T follicular helper cell (primary cell): ENCODE measurements at regions not wholly inside any gene's neighbourhood (a gene's known extent, or its start where the extent isn't known, plus 50 kb on each side); places are given as distances from the start of the nearest gene placed in this dataset.
"Not testable (repeated sequence)": the region's sequence is repeated elsewhere in the genome, so short reads cannot be mapped to it uniquely, and the experiment has no call there.

Experiments used
- DNase-seq: peaks from one replicate; pipeline ENCODE4 v3.0.0-alpha.2; 2020; ENCODE audit warnings: low read depth

- DNase-seq: not testable (repeated sequence)
These were observed 100.5 kb upstream of the PZP start for GRCh38 chr12:9308745-9309144.

GRCh38 chr12:9308163-9308562 is 100.0 kb upstream of the PZP start:
- DNase-seq: not testable (repeated sequence)

- DNase-seq: not testable (repeated sequence)
These were observed 99.1 kb upstream of the PZP start for GRCh38 chr12:9307255-9307654.

- not testable (repeated sequence) for DNase-seq
These were observed 97.8 kb upstream of the PZP start for GRCh38 chr12:9306004-9306403.

- DNase-seq: not testable (repeated sequence)
These were observed 96.3 kb upstream of the PZP start for GRCh38 chr12:9304540-9304939.

- DNase-seq: not testable (repeated sequence)
These were observed 87.7 kb upstream of the PZP start for GRCh38 chr12:9295872-9296271.

- not testable (repeated sequence) for DNase-seq
These were observed 86.0 kb upstream of the PZP start for GRCh38 chr12:9294072-9294620.

- not testable (repeated sequence) for DNase-seq
These were observed 85.2 kb upstream of the PZP start for GRCh38 chr12:9293391-9293790.

- not testable (repeated sequence) for DNase-seq
These were observed 81.8 kb upstream of the PZP start for GRCh38 chr12:9289984-9290383.

GRCh38 chr12:9284724-9285123 is 76.5 kb upstream of the PZP start:
- DNase-seq: not testable (repeated sequence)

GRCh38 chr12:9284197-9284596 is 76.0 kb upstream of the PZP start:
- DNase-seq: peak; percentile 1

- peak; percentile 84 for DNase-seq
These were observed 75.3 kb upstream of the PZP start for GRCh38 chr12:9283346-9284095.

- DNase-seq: no peak
These were observed 68.8 kb upstream of the PZP start for GRCh38 chr12:9276990-9277389.

GRCh38 chr12:9273276-9273675 is 65.1 kb upstream of the PZP start:
- DNase-seq: no peak

GRCh38 chr12:9271875-9272274 is 63.7 kb upstream of the PZP start:
- no peak for DNase-seq

- no peak for DNase-seq
These were observed 56.4 kb upstream of the PZP start for GRCh38 chr12:9264546-9264945.

- DNase-seq: no peak
These were observed 52.7 kb upstream of the PZP start for GRCh38 chr12:9260931-9261330.

GRCh38 chr12:9258676-9259075 is 50.5 kb upstream of the PZP start:
- no peak for DNase-seq
